ENCODE measurements at regions not wholly inside any gene's neighbourhood (a gene's known extent, or its start where the extent isn't known, plus 50 kb on each side); places are given as distances from the start of the nearest gene placed in this dataset.
A peak's percentile ranks its signal among the peaks of the same experiment; 100 is the strongest.

DNA sequence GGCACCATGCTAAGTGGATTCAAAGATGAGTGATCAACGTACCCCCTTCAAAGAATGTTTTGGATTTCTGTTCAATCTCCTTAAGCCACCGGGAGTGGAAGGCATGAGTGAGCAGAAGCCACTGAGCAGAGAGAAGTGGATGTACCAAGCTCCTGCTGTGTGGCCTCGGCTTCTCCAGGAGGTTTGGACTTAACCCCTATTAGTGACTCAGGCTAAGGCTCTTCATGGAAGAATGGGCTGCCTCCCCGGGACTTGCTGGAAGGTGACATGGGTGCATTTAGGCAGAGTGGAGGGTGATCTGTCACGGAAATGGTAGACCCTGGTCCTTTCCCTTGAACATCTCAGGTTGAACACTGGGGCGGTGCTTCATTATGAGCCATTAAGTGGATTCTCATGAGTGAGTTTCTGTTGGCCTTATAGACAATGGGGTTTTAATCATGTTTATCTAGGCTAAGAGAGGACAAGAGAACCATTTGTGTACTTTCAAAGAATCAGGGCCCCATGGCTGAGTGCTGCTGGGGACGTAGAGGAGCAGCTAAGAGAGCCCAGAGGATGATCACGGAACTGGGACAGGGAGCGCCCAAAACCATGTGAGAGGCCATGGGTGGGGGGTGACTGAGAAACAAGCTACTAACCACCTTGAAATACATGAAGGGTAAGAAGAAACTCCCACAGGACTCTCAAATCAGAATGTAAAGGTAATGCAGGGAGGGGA is 62.2 kb downstream of the HES1 start:
- TF ChIP-seq, protein P1, sequence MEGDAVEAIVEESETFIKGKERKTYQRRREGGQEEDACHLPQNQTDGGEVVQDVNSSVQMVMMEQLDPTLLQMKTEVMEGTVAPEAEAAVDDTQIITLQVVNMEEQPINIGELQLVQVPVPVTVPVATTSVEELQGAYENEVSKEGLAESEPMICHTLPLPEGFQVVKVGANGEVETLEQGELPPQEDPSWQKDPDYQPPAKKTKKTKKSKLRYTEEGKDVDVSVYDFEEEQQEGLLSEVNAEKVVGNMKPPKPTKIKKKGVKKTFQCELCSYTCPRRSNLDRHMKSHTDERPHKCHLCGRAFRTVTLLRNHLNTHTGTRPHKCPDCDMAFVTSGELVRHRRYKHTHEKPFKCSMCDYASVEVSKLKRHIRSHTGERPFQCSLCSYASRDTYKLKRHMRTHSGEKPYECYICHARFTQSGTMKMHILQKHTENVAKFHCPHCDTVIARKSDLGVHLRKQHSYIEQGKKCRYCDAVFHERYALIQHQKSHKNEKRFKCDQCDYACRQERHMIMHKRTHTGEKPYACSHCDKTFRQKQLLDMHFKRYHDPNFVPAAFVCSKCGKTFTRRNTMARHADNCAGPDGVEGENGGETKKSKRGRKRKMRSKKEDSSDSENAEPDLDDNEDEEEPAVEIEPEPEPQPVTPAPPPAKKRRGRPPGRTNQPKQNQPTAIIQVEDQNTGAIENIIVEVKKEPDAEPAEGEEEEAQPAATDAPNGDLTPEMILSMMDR (IDR thresholded peaks at IDR 0.05; ENCODE audit: low read depth, low read length, missing control alignments): no peak
- DNase-seq (ENCODE audit: low read depth): no peak
- in situ Hi-C loops (cut with HindIII; ENCODE audit: low sequenced_read_pairs): no loop called here
- H3K4me3 ChIP-seq (ENCODE audit: low read depth, low read length): no peak overlapping the region

DNA sequence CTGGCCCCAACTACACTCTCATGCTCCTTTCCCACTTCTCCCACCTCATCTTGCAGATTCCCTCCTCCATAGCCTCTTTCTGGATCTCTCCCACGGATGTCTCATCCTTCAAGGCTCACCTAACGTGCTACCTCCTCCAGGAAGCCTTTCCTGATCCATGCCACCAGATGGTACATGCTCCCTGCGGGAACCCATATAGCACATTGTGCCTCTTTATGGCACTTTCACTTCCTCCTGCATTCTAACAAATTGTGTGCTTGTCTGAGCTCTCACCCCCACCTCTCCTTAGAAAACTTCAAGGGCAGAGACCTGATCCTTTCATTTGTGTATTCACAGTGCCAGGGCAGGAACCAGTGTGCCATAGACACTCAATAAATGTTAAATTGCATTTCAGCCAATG is 63.0 kb downstream of the HES1 start:
- H3K4me3 ChIP-seq (ENCODE audit: low read depth, low read length): no peak overlapping the region
- no peak for DNase-seq (ENCODE audit: low read depth)
- TF ChIP-seq, protein P1 (IDR thresholded peaks at IDR 0.05; ENCODE audit: low read depth, low read length, missing control alignments): no peak
- in situ Hi-C loops (cut with HindIII; ENCODE audit: low sequenced_read_pairs): no loop called here

DNA sequence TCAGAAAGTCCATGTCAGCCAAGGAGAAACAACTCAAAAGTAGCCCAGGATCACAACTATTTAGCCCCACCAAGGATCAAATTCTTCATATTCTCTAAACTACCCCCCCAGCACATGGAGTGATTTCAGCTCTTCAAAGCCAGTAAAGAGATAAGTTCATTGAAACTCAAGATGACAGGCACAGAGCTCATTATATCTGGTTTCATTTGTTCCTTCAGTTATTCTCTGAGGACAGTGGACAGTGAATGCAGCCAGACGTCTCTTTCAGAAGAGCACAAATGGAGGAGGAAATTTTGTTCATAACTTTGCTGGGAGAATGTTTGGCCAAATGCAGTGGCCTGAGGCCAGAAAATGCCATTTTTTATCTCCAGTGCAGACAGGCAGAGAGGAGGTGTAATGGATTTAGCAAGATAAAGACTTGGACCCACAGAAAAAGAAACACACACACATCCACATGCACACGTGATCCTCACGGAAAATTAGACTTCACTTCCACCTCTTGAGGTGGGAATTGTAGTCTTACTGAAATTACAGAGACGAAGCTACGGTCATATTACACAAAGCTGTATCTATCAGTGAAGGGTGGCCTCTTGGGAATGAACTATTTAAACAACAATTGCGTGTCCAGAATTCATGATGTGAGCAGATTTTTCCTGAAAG is 64.6 kb downstream of the HES1 start:
- TF ChIP-seq, protein P1 (IDR thresholded peaks at IDR 0.05; ENCODE audit: low read depth, low read length, missing control alignments): no peak
- no peak for DNase-seq (ENCODE audit: low read depth)
- H3K4me3 ChIP-seq (ENCODE audit: low read depth, low read length): no peak overlapping the region
- in situ Hi-C loops (cut with HindIII; ENCODE audit: low sequenced_read_pairs): no loop called here

DNA sequence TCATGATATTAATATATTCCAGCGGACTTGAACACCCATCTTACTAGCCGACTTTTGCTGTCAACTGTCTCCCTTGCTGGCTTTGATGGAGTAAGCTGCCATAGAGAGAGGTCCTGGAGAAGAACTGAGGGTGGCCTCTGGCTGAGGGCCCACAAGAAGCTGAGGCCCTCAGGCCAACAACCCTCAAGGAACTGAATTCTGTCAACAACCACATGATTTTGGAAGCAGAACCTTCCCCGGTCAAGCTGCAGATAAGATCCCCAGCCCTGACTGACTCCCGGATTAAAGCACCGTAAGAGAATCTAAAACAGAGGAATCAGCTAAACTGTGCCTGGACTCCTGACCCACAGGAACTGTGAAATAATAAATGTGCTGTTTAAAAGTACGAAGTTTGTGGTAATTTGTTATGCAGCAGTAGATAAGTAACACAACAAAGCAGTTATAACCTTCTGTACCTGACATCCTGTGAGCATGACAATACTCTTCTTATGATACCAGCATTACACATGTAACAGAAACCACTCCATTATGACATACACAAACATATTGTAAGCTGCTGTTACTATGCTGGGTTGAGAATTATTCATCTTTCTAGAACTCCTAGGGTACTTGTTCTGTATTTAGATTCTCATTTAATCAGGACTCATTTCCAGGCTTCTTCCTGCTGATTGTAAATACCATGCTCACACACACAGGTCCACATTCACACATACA is 66.2 kb downstream of the HES1 start:
- DNase-seq (ENCODE audit: low read depth): no peak
- in situ Hi-C loops (cut with HindIII; ENCODE audit: low sequenced_read_pairs): no loop called here
- TF ChIP-seq, protein P1 (IDR thresholded peaks at IDR 0.05; ENCODE audit: low read depth, low read length, missing control alignments): no peak
- H3K4me3 ChIP-seq (ENCODE audit: low read depth, low read length): no peak overlapping the region

DNA sequence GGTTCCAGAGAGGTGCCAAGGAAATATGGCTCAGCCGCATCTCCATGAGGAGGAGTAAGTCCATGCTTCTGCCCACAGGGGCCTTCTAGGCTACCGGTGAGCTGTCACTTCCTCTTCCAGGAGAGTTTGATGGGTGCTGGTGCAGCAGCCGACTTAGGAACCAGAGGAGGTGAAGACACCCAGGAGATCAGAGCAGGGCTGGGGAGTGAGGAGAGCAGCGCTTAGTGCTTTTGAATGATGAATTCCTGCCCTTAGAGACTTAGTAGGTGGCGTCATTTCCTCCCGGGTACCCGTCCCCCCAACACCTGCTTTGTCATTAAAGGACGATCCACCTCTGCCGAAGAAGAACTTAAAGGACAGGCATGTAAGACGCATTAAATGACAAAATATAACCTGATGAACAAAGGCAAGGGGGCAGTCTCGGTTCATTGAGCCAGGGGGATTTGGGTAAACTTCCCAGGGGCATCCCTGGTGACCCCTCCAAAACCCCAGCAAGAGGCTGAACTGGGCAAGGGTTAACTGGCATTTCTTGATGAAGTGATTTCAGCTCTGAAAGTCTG is 67.6 kb downstream of the HES1 start:
- TF ChIP-seq, protein P1 (IDR thresholded peaks at IDR 0.05; ENCODE audit: low read depth, low read length, missing control alignments): no peak
- no peak for DNase-seq (ENCODE audit: low read depth)
- peak overlapping the region; percentile 33 for H3K4me3 ChIP-seq (ENCODE audit: low read depth, low read length)
- in situ Hi-C loops (cut with HindIII; ENCODE audit: low sequenced_read_pairs): no loop called here

All from astrocyte of the cerebellum (primary cell).